Neuronal stem cell (in vitro differentiated cells): ENCODE measurements at regions not wholly inside any gene's neighbourhood (a gene's known extent, or its start where the extent isn't known, plus 50 kb on each side); places are given as distances from the start of the nearest gene placed in this dataset.

Source experiments
- DNase-seq: peaks from one replicate; pipeline ENCODE4 v3.0.0-alpha.2; 2013; ENCODE audit warnings: low spot score
- H2AFZ ChIP-seq: one replicate; pipeline ENCODE4 v1.6.1; 2013; ENCODE audit warnings: mild to moderate bottlenecking, low read length, inconsistent platforms
- H2AK5ac ChIP-seq: 2 replicates; pipeline ENCODE4 v1.6.1; 2013; ENCODE audit warnings: low read depth, mild to moderate bottlenecking, inconsistent platforms, low read length, moderate library complexity, mixed read lengths
- H2BK120ac ChIP-seq: 2 replicates; pipeline ENCODE4 v1.6.1; 2013; ENCODE audit warnings: low read depth, mild to moderate bottlenecking, inconsistent platforms, low read length, moderate library complexity, mixed read lengths
- H2BK12ac ChIP-seq: one replicate; pipeline ENCODE4 v1.6.1; 2013; ENCODE audit warnings: low read length, inconsistent platforms
- H2BK15ac ChIP-seq: 2 replicates; pipeline ENCODE4 v1.6.1; 2013; ENCODE audit warnings: mild to moderate bottlenecking, low read length, inconsistent platforms, mixed read lengths
- H2BK5ac ChIP-seq: one replicate; pipeline ENCODE4 v1.6.1; 2013; ENCODE audit warnings: inconsistent platforms, mild to moderate bottlenecking, low read length, moderate library complexity
- H3K14ac ChIP-seq: one replicate; pipeline ENCODE4 v1.6.1; 2013; ENCODE audit warnings: low read length, inconsistent platforms
- H3K18ac ChIP-seq: 2 replicates; pipeline ENCODE4 v1.6.1; 2013; ENCODE audit warnings: low read length, inconsistent platforms
- H3K23ac ChIP-seq: 2 replicates; pipeline ENCODE4 v1.6.1; 2013; ENCODE audit warnings: low read depth, mild to moderate bottlenecking, mixed read lengths, low read length, inconsistent platforms; ENCODE audit not compliant: poor library complexity
- H3K27ac ChIP-seq: replicated peaks from 3 replicates; pipeline ENCODE4 v1.5.1; 2013; ENCODE audit warnings: low read length, inconsistent platforms
- H3K27me3 ChIP-seq, 3 experiments: 2 replicates each; pipeline ENCODE4 v1.6.1; 2013; ENCODE audit warnings: low read length in 3 of 3, mild to moderate bottlenecking in 2 of 3, inconsistent platforms in 1 of 3, low read depth in 1 of 3, mixed read lengths in 1 of 3, moderate library complexity in 1 of 3; ENCODE audit not compliant: control insufficient read depth in 3 of 3, insufficient read depth in 3 of 3
- H3K36me3 ChIP-seq, 2 donors: replicated peaks in 1 of 2; 2 replicates each; pipeline ENCODE4 v1.6.1; 2013; ENCODE audit warnings: low read length in 2 of 2; ENCODE audit not compliant: control insufficient read depth in 2 of 2, insufficient read depth in 2 of 2
- H3K4ac ChIP-seq: 2 replicates; pipeline ENCODE4 v1.6.1; 2013; ENCODE audit warnings: inconsistent platforms, mild to moderate bottlenecking, low read length, moderate library complexity
- H3K4me1 ChIP-seq, 2 donors: 1 replicate in 1 of 2; 2 replicates in 1 of 2; pipeline ENCODE4 v1.6.1; 2013; ENCODE audit warnings: low read length in 2 of 2, low read depth in 1 of 2; ENCODE audit not compliant: control insufficient read depth in 2 of 2, insufficient read depth in 1 of 2
- H3K4me2 ChIP-seq: one replicate; pipeline ENCODE4 v1.6.1; 2013; ENCODE audit warnings: mild to moderate bottlenecking, low read length, inconsistent platforms; ENCODE audit not compliant: insufficient read depth, poor library complexity, severe bottlenecking
- H3K4me3 ChIP-seq, 2 donors: 2 replicates each; pipeline ENCODE4 v1.5.1; 2013; ENCODE audit warnings: low read length in 2 of 2, mild to moderate bottlenecking in 2 of 2, inconsistent platforms in 1 of 2, moderate library complexity in 1 of 2
- H3K79me1 ChIP-seq: one replicate; pipeline ENCODE4 v1.6.1; 2013; ENCODE audit warnings: low read depth, mild to moderate bottlenecking, inconsistent platforms, low read length, moderate library complexity
- H3K9ac ChIP-seq: one replicate; pipeline ENCODE4 v1.6.1; 2013; ENCODE audit warnings: mild to moderate bottlenecking, low read depth, low read length, inconsistent platforms; ENCODE audit not compliant: poor library complexity
- H3K9me3 ChIP-seq, 2 donors: replicated peaks in 1 of 2; 2 replicates each; pipeline versions ENCODE3 to v1.6.1; 2013; ENCODE audit warnings: low read length in 2 of 2, mild to moderate bottlenecking in 2 of 2, inconsistent platforms in 1 of 2, low read depth in 1 of 2, mixed read lengths in 1 of 2, moderate library complexity in 1 of 2; ENCODE audit not compliant: control insufficient read depth in 2 of 2, insufficient read depth in 1 of 2
- H4K8ac ChIP-seq: one replicate; pipeline ENCODE4 v1.6.1; 2013; ENCODE audit warnings: low read depth, mild to moderate bottlenecking, inconsistent platforms, low read length, moderate library complexity
- H4K91ac ChIP-seq: one replicate; pipeline ENCODE4 v1.6.1; 2013; ENCODE audit warnings: low read length, low read depth, mild to moderate bottlenecking, inconsistent platforms; ENCODE audit not compliant: poor library complexity
- WGBS, 2 donors: extraction: QIAGEN DNeasy Blood & Tissue Kit; methylation state at CpG; one replicate each; pipeline ENCODE4 v1.1.7; 2013; ENCODE audit warnings: missing lambda C conversion rate in 2 of 2, mixed read lengths in 1 of 2; ENCODE audit not compliant: insufficient read length in 2 of 2, insufficient replicate concordance in 1 of 2; ENCODE audit errors: extremely low coverage in 2 of 2; 5-methylcytosine and 5-hydroxymethylcytosine counted together

DNA sequence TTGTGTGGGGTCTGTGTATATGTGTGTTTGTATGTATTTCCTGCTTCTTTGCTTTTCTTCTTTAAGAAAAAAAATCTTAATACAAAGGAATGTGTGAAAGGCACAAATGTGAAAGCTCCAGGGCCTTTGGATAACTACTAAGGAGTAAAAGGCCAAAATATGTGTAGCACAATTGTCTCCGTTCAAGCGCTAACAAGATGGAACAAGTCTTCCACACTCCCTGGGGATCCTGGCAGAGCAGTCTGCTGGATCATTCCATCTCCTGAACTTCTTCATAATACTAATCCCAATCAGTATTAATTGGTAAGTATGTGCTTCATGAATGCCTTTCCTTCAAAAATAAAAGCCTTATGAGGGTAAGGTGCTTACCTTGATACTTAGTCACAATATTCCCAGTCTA, 462.5 kb upstream of the TBX3 start:
- H2AK5ac ChIP-seq = no peak overlapping the region
- no peak overlapping the region for H2BK15ac ChIP-seq
- H3K79me1 ChIP-seq = no peaks in the 10 kb centered on the region
- no peak overlapping the region for H3K4me2 ChIP-seq
- no CpG with 5 or more reads among the region's 2 CpGs for WGBS, 2 donors
- no peak overlapping the region for H3K27ac ChIP-seq
- H3K18ac ChIP-seq = no peak overlapping the region
- H2BK120ac ChIP-seq = no peak overlapping the region
- peaks cover 0 to 11% of the 10 kb centered on the region in 2 donors for H3K4me1 ChIP-seq
- no peak overlapping the region for H2BK12ac ChIP-seq
- no peak overlapping the region for H3K23ac ChIP-seq
- no peak overlapping the region for H3K4ac ChIP-seq
- no peak overlapping the region for H2AFZ ChIP-seq
- H2BK5ac ChIP-seq = no peak overlapping the region
- no peak overlapping the region for H4K8ac ChIP-seq
- no peak overlapping the region for H3K14ac ChIP-seq
- H3K9ac ChIP-seq = no peak overlapping the region
- no peak for DNase-seq
- no peaks in the 10 kb centered on the region for H3K27me3 ChIP-seq
- H3K9me3 ChIP-seq = peaks cover 0 to 2% of the 10 kb centered on the region in 2 donors
- no peak overlapping the region for H4K91ac ChIP-seq
- H3K36me3 ChIP-seq = no peaks in the 10 kb centered on the region
- H3K4me3 ChIP-seq = no peak overlapping the region

DNA sequence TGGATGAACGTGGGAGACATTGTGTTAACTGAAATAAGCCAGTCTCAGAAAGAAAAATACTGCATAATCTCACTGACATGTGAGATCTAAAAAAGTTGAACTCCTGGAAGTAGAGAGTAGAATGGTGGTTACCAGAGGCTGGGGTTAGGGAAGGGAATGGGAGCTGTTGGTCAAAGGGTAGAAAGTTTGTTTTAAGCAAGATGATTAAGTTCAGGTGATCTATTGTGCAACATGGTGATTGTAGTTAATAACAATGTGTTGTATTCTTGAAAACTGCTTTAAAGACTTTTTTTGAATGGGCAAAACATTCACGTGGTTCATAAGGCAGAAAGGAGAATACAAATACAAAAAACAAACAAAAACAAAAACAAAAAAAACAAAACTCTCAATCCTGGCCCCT, 460.4 kb upstream of the TBX3 start:
- no peak overlapping the region for H4K91ac ChIP-seq
- no peak overlapping the region for H2BK15ac ChIP-seq
- no peak overlapping the region for H2AFZ ChIP-seq
- no peak overlapping the region for H3K9ac ChIP-seq
- no peak overlapping the region for H3K4me3 ChIP-seq
- H2BK12ac ChIP-seq = no peak overlapping the region
- no CpG with 5 or more reads among the region's 2 CpGs for WGBS, 2 donors
- no peak overlapping the region for H3K14ac ChIP-seq
- no peaks in the 10 kb centered on the region for H3K27me3 ChIP-seq
- H2BK5ac ChIP-seq = no peak overlapping the region
- H3K4ac ChIP-seq = no peak overlapping the region
- H3K4me1 ChIP-seq = peaks cover 0 to 6% of the 10 kb centered on the region in 2 donors
- H3K27ac ChIP-seq = no peak overlapping the region
- peaks cover 0 to 2% of the 10 kb centered on the region in 2 donors for H3K9me3 ChIP-seq
- no peaks in the 10 kb centered on the region for H3K79me1 ChIP-seq
- no peaks in the 10 kb centered on the region for H3K36me3 ChIP-seq
- no peak overlapping the region for H2AK5ac ChIP-seq
- H4K8ac ChIP-seq = no peak overlapping the region
- H3K18ac ChIP-seq = no peak overlapping the region
- H3K4me2 ChIP-seq = no peak overlapping the region
- no peak for DNase-seq
- no peak overlapping the region for H3K23ac ChIP-seq
- H2BK120ac ChIP-seq = no peak overlapping the region

DNA sequence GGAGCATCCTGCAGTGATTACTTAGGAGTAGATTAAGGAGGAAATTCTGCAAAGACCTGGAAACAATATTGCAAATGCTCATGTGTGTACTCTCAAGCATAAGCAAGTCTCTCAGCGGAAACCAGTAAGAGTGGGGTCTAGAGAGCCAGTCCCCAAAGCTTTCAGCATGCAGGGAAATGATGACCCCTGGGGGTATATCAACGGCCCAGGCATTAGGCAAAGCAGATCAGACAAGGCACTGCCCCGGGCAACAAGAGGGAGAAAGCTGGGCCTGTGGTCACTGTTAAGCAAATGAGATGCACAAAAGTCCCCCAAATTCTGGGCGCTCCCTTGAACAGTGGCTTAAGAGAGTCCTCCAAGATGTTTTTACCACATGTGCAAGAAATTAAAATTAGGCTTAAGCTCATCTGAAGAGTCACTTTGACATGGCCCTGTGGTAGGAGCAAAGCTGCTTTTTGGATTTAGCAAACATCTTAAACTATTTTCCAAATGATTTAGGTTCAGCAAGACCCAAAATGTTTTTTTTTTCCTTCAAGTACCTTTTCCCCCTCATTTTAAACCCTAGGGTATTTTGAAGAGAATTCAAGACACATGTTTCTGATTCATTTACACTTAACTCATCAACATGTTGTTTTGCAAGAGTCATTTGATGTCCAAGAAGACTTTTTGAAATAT, 457.1 kb upstream of the TBX3 start:
- Histone ChIP-seq H2BK12ac (no peak overlapping the region), H3K9ac (no peak overlapping the region), H3K27me3 (no peaks in the 10 kb centered on the region), H3K9me3 (peaks cover 0 to 2% of the 10 kb centered on the region in 2 donors), H3K4me3 (no peak overlapping the region), H3K23ac (no peak overlapping the region), H3K79me1 (no peaks in the 10 kb centered on the region), H3K14ac (no peak overlapping the region), H3K36me3 (no peaks in the 10 kb centered on the region), H3K4me1 (peaks cover 0 to 6% of the 10 kb centered on the region in 2 donors), H2BK15ac (no peak overlapping the region), H2BK5ac (no peak overlapping the region), H4K91ac (no peak overlapping the region), H3K4ac (no peak overlapping the region), H3K4me2 (no peak overlapping the region), H2AK5ac (no peak overlapping the region), H3K27ac (no peak overlapping the region), H2AFZ (no peak overlapping the region), H4K8ac (no peak overlapping the region), H3K18ac (no peak overlapping the region), H2BK120ac (no peak overlapping the region)
- WGBS, 2 donors = no CpG with 5 or more reads among the region's 4 CpGs
- DNase-seq = no peak

DNA sequence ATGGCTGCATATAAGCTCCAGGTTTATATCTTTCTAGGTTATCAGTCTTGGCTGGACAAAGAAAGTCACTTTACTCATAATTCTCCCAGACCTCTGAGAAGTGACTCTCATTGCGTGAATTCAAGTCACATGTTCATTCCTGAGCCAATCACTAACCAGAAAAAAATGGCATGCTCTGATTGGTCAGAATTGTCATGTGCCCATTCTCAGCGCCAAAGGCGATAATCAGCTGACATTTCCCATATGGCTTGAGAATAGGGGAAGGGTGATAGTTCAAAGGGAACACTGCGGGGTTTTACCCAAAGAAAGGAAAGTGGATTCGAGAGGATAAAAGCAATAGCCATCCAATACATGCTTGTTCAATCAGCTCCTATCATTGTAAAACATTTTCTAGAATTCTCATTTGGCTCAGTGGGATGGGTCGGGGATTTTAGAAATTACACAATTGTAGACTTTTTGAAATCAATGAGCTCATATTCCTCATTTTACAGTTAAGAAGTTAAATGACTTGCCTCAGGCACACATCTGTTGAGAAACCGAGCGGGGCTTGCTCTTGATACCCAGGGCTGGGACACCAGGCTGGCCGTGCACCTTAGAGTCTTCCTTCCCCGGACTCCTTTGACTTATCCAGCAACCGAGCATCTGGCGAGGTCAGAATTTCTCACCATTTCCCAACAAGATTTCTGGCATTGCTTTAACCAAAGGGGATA, 454.0 kb upstream of the TBX3 start:
- no peak overlapping the region for H2AFZ ChIP-seq
- no peak overlapping the region for H3K18ac ChIP-seq
- H3K36me3 ChIP-seq = no peaks in the 10 kb centered on the region
- H3K27me3 ChIP-seq = no peaks in the 10 kb centered on the region
- no peak overlapping the region for H3K4me3 ChIP-seq
- no peak overlapping the region for H3K9ac ChIP-seq
- no peak overlapping the region for H2BK15ac ChIP-seq
- H3K4ac ChIP-seq = no peak overlapping the region
- H3K4me2 ChIP-seq = no peak overlapping the region
- no peak overlapping the region for H3K23ac ChIP-seq
- H3K9me3 ChIP-seq = peaks cover 0 to 2% of the 10 kb centered on the region in 2 donors
- no peak overlapping the region for H3K27ac ChIP-seq
- no peak overlapping the region for H2BK12ac ChIP-seq
- H4K8ac ChIP-seq = no peak overlapping the region
- no CpG with 5 or more reads among the region's 12 CpGs for WGBS, 2 donors
- H2BK5ac ChIP-seq = no peak overlapping the region
- H3K14ac ChIP-seq = no peak overlapping the region
- no peaks in the 10 kb centered on the region for H3K79me1 ChIP-seq
- no peak overlapping the region for H4K91ac ChIP-seq
- H2BK120ac ChIP-seq = no peak overlapping the region
- H3K4me1 ChIP-seq = peaks cover 0 to 2% of the 10 kb centered on the region in 2 donors
- no peak overlapping the region for H2AK5ac ChIP-seq
- DNase-seq = no peak
